ENCODE measurements at regions not wholly inside any gene's neighbourhood (a gene's known extent, or its start where the extent isn't known, plus 50 kb on each side); places are given as distances from the start of the nearest gene placed in this dataset.
"Not testable (repeated sequence)": the region's sequence is repeated elsewhere in the genome, so short reads cannot be mapped to it uniquely, and the experiment has no call there.

GRCh38 chr3:48070030-48070429 lies 53.8 kb upstream of the MAP4 start:
- H3K4me3 ChIP-seq, result no peak overlapping the region
- H3K27ac ChIP-seq, result no peak overlapping the region
- H3K36me3 ChIP-seq, result peaks cover 0 to 4% of the 10 kb centered on the region in 2 donors
- TF ChIP-seq POLR2AphosphoS5 (IDR thresholded peaks at IDR 0.05), result no peak
- TF ChIP-seq POLR2A (IDR thresholded peaks at IDR 0.05), result no peak
- TF ChIP-seq, protein P1, sequence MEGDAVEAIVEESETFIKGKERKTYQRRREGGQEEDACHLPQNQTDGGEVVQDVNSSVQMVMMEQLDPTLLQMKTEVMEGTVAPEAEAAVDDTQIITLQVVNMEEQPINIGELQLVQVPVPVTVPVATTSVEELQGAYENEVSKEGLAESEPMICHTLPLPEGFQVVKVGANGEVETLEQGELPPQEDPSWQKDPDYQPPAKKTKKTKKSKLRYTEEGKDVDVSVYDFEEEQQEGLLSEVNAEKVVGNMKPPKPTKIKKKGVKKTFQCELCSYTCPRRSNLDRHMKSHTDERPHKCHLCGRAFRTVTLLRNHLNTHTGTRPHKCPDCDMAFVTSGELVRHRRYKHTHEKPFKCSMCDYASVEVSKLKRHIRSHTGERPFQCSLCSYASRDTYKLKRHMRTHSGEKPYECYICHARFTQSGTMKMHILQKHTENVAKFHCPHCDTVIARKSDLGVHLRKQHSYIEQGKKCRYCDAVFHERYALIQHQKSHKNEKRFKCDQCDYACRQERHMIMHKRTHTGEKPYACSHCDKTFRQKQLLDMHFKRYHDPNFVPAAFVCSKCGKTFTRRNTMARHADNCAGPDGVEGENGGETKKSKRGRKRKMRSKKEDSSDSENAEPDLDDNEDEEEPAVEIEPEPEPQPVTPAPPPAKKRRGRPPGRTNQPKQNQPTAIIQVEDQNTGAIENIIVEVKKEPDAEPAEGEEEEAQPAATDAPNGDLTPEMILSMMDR (IDR thresholded peaks at IDR 0.05), result no peak
- no peak for TF ChIP-seq EP300 (IDR thresholded peaks at IDR 0.05)
- peaks cover 0 to 70% (median 14%) of the 10 kb centered on the region in 3 donors for H3K4me1 ChIP-seq
- H3K9me3 ChIP-seq, result no peaks in the 10 kb centered on the region
- H3K27me3 ChIP-seq, result no peaks in the 10 kb centered on the region
- 90 to 94% methylated on average over 2 of the region's 2 CpGs for WGBS, 2 donors (ENCODE audit: low coverage in 1 of 2)
- no peak for ATAC-seq

- peaks cover 0 to 4% of the 10 kb centered on the region in 2 donors for H3K36me3 ChIP-seq
- no peaks in the 10 kb centered on the region for H3K9me3 ChIP-seq
- H3K27ac ChIP-seq, result no peak overlapping the region
- ATAC-seq, result no peak
- no peaks in the 10 kb centered on the region for H3K27me3 ChIP-seq
- H3K4me1 ChIP-seq, result peaks cover 0 to 77% (median 15%) of the 10 kb centered on the region in 3 donors
- H3K4me3 ChIP-seq, result no peak overlapping the region
- TF ChIP-seq, protein P1 (IDR thresholded peaks at IDR 0.05), result no peak
- TF ChIP-seq POLR2A (IDR thresholded peaks at IDR 0.05), result no peak
- TF ChIP-seq POLR2AphosphoS5 (IDR thresholded peaks at IDR 0.05), result no peak
- no peak for TF ChIP-seq EP300 (IDR thresholded peaks at IDR 0.05)
Measured at GRCh38 chr3:48069339-48069738, 53.1 kb upstream of the MAP4 start.

- no peaks in the 10 kb centered on the region for H3K27me3 ChIP-seq
- H3K27ac ChIP-seq, result no peak overlapping the region
- no peak overlapping the region for H3K4me3 ChIP-seq
- no peak for ATAC-seq
- no peaks in the 10 kb centered on the region for H3K9me3 ChIP-seq
- H3K4me1 ChIP-seq, result peaks cover 0 to 81% (median 18%) of the 10 kb centered on the region in 3 donors
- no peak for TF ChIP-seq POLR2A (IDR thresholded peaks at IDR 0.05)
- TF ChIP-seq, protein P1 (IDR thresholded peaks at IDR 0.05), result no peak
- TF ChIP-seq EP300 (IDR thresholded peaks at IDR 0.05), result no peak
- TF ChIP-seq POLR2AphosphoS5 (IDR thresholded peaks at IDR 0.05), result no peak
- peaks cover 0 to 4% of the 10 kb centered on the region in 2 donors for H3K36me3 ChIP-seq
- WGBS, 2 donors (ENCODE audit: low coverage in 1 of 2), result 71 to 83% methylated on average over 1 of the region's 1 CpG
Measured at GRCh38 chr3:48068886-48069285, 52.7 kb upstream of the MAP4 start.

DNA sequence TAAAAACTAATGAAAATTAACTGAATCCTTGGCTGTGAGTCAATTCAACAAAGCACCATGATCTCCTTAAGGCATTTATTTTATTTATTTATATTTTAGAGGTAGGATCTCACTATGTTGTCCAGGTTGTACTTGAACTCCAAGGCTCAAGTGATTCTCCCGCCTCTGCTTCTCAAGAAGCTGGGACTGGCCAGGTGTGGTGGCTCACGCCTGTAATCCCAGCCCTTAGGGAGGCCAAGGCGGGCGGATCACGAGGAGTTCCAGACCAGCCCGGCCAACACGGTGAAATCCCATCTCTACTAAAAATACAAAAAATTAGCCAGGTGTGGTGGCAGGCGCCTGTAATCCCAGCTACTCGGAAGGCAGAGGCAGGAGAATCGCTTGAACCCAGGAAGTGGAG lies 52.1 kb upstream of the MAP4 start:
- H3K27ac ChIP-seq, result peak overlapping the region in 1 of 4 donors; percentile 9
- peaks cover 0 to 87% (median 18%) of the 10 kb centered on the region in 3 donors for H3K4me1 ChIP-seq
- H3K9me3 ChIP-seq, H3K36me3 ChIP-seq, ATAC-seq, H3K4me3 ChIP-seq, H3K27me3 ChIP-seq: not testable (repeated sequence)
- 100% methylated on average over 2 of the region's 10 CpGs; no CpG with 5 or more reads in 1 of the 2 donors for WGBS, 2 donors (ENCODE audit: low coverage in 1 of 2)

DNA sequence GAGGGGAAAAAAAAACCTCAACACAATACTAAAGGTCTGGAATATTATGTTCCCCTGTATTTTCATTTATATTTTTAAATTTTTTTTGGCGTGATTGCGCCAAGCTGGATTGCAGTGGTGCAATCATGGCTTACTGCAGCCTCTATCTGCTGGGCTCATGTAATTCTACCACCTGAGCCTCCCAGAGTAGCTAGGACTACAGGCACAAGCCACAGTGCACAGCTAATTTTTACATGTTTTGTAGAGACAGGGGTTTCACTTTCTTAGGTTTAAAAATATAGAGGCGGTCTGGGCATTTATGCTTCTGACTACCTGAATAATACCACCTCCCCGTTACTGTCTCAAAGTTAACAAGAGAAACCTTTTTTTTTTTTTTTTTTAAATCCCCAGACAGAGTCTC lies 51.1 kb upstream of the MAP4 start:
- no peak for ATAC-seq
- Histone ChIP-seq H3K27me3 (no peaks in the 10 kb centered on the region), H3K9me3 (no peaks in the 10 kb centered on the region), H3K4me3 (no peak overlapping the region), H3K36me3 (peaks cover 0 to 4% of the 10 kb centered on the region in 2 donors), H3K27ac (no peak overlapping the region), H3K4me1 (peaks cover 0 to 84% (median 15%) of the 10 kb centered on the region in 3 donors)
- TF ChIP-seq, protein P1 (IDR thresholded peaks at IDR 0.05), result no peak
- no peak for TF ChIP-seq POLR2AphosphoS5 (IDR thresholded peaks at IDR 0.05)
- TF ChIP-seq POLR2A (IDR thresholded peaks at IDR 0.05), result no peak
- TF ChIP-seq EP300 (IDR thresholded peaks at IDR 0.05), result no peak
- 77 to 79% methylated on average over 2 to 4 of the region's 4 CpGs for WGBS, 2 donors (ENCODE audit: low coverage in 1 of 2)
